Mucosa of gallbladder (tissue), 1 donor: ENCODE measurements at regions not wholly inside any gene's neighbourhood (a gene's known extent, or its start where the extent isn't known, plus 50 kb on each side); places are given as distances from the start of the nearest gene placed in this dataset.

Source experiments
- DNase-seq: peaks from one replicate; pipeline ENCODE4 v3.0.0-alpha.2; 2020; ENCODE audit warnings: low spot score
- donor health status: DM: no; HTN: no; CAD: no.

- no peak for DNase-seq
These were observed 327.4 kb downstream of the BUD13 start for GRCh38 chr11:116445108-116446047.

- no peak for DNase-seq
These were observed 330.5 kb downstream of the BUD13 start for GRCh38 chr11:116442238-116442752.

GRCh38 chr11:116439361-116439677 is 333.5 kb downstream of the BUD13 start:
- DNase-seq: no peak

GRCh38 chr11:116438651-116439360 is 334.0 kb downstream of the BUD13 start:
- no peak for DNase-seq

- DNase-seq: no peak
These were observed 337.8 kb downstream of the BUD13 start for GRCh38 chr11:116434986-116435385.

GRCh38 chr11:116432301-116432700 is 340.5 kb downstream of the BUD13 start:
- DNase-seq: no peak

GRCh38 chr11:116431842-116432241 is 340.9 kb downstream of the BUD13 start:
- DNase-seq: no peak

- no peak for DNase-seq
These were observed 344.2 kb downstream of the BUD13 start for GRCh38 chr11:116428638-116428975.

GRCh38 chr11:116427903-116428637 is 344.7 kb downstream of the BUD13 start:
- DNase-seq: no peak

GRCh38 chr11:116427337-116427902 is 345.4 kb downstream of the BUD13 start:
- DNase-seq: no peak

- no peak for DNase-seq
These were observed 346.0 kb downstream of the BUD13 start for GRCh38 chr11:116426761-116427160.

GRCh38 chr11:116424615-116425261 is 348.0 kb downstream of the BUD13 start:
- DNase-seq: no peak

- no peak for DNase-seq
These were observed 349.7 kb downstream of the BUD13 start for GRCh38 chr11:116422956-116423600.

- DNase-seq: no peak
These were observed 350.2 kb downstream of the BUD13 start for GRCh38 chr11:116422556-116422955.

GRCh38 chr11:116421529-116422185 is 351.1 kb downstream of the BUD13 start:
- DNase-seq: no peak

GRCh38 chr11:116420770-116421528 is 351.8 kb downstream of the BUD13 start:
- DNase-seq: peak; percentile 34

GRCh38 chr11:116420030-116420429 is 352.8 kb downstream of the BUD13 start:
- DNase-seq: no peak

- no peak for DNase-seq
These were observed 354.3 kb downstream of the BUD13 start for GRCh38 chr11:116418388-116419041.

- no peak for DNase-seq
These were observed 355.9 kb downstream of the BUD13 start for GRCh38 chr11:116416852-116417251.
